Thyroid gland (tissue), 4 donors: ENCODE measurements at regions not wholly inside any gene's neighbourhood (a gene's known extent, or its start where the extent isn't known, plus 50 kb on each side); places are given as distances from the start of the nearest gene placed in this dataset.

Experiments
- CTCF ChIP-seq, 6 experiments: fragments of 200-600 bp in 3 of 6; fragments of 450-650 bp in 3 of 6; sonication (generic) in 3 of 6; IDR thresholded peaks; one replicate each; pipeline ENCODE4 v1.5.1; 2016 to 2019; ENCODE audit warnings: antibody characterized with exemption in 6 of 6, mild to moderate bottlenecking in 2 of 6, inconsistent platforms in 1 of 6, moderate library complexity in 1 of 6
- POLR2A ChIP-seq, 2 donors: fragments of 450-650 bp; IDR thresholded peaks; one replicate each; pipeline ENCODE4 v1.6.1; 2017; ENCODE audit warnings: antibody characterized with exemption in 2 of 2, mild to moderate bottlenecking in 2 of 2, moderate library complexity in 1 of 2

- no peak for TF ChIP-seq POLR2A (IDR thresholded peaks at IDR 0.05)
- TF ChIP-seq CTCF (IDR thresholded peaks at IDR 0.05), result no peak
Observed at GRCh38 chr4:19575924-19576323, 675.8 kb upstream of the SLIT2 start.
